PC-3 (cell line): ENCODE measurements at regions not wholly inside any gene's neighbourhood (a gene's known extent, or its start where the extent isn't known, plus 50 kb on each side); places are given as distances from the start of the nearest gene placed in this dataset.

Experiments
- CTCF ChIP-seq: fragments of 300-600 bp; sonication (generic); conservative IDR thresholded peaks from 2 replicates; pipeline ENCODE4 v1.5.1; 2017; ENCODE audit warnings: antibody characterized with exemption, low read depth, mild to moderate bottlenecking, low read length
- EZH2 ChIP-seq: fragments of 300-600 bp; sonication (generic); IDR thresholded peaks from one replicate; pipeline ENCODE4 v1.6.1; 2017; ENCODE audit warnings: antibody characterized with exemption, mild to moderate bottlenecking, low read length; ENCODE audit not compliant: unreplicated experiment
- EZH2phosphoT487 ChIP-seq: fragments of 300-600 bp; sonication (generic); IDR thresholded peaks from 2 replicates; pipeline ENCODE4 v1.6.1; 2018; ENCODE audit warnings: mild to moderate bottlenecking, antibody characterized with exemption, low read length, borderline replicate concordance

DNA sequence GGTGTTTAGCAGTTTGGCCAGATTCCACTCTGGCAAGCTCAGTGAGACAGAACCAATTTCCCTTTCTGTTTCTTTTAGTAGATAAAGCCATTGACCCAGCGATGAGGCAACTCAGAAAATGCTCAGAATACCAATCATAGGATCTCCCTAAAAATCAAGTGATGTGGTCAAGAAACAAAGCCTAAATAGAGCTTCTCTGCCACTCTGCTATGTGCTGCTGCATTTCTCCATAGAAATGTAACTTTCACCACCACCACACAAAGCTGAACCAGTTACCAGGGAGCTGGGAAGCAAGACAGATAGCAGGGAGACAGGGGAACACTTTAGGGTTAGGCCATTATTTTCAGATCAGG is 109.8 kb downstream of the RPL22L1 start:
- TF ChIP-seq CTCF: no peak
- TF ChIP-seq EZH2: no peak
- TF ChIP-seq EZH2phosphoT487: no peak
